ENCODE measurements at regions not wholly inside any gene's neighbourhood (a gene's known extent, or its start where the extent isn't known, plus 50 kb on each side); places are given as distances from the start of the nearest gene placed in this dataset. TPM values are rescaled to one million over a fixed set of nuclear protein-coding genes. Genes with fewer than 3 reads are reported as not detected.
A peak's percentile ranks its signal among the peaks of the same experiment; 100 is the strongest.

DNA sequence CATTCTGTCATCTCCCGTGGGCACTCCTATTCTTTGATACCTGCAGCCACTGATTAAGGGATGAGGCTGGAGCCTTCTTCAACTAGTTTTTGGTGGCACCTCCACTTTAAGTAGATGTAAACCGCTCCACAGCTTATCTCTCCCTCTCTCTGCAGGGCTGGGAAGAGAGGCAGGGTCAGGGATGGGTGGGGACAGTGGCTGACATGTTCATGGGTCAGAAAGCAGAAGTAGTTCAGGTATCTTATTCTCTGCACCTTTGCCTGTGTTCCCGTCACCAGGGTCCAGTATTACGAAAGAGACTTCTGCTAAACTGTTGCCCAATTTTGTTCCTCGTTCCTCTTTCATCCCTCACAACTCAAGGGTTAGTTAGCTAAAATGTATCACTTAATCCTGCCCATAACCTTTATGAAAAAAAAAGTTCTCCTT lies 51.7 kb upstream of the EDEM3 start:
- no peaks in the 10 kb centered on the region for H3K36me3 ChIP-seq (ENCODE audit: insufficient read depth, low read length)
- TF ChIP-seq, protein P1, sequence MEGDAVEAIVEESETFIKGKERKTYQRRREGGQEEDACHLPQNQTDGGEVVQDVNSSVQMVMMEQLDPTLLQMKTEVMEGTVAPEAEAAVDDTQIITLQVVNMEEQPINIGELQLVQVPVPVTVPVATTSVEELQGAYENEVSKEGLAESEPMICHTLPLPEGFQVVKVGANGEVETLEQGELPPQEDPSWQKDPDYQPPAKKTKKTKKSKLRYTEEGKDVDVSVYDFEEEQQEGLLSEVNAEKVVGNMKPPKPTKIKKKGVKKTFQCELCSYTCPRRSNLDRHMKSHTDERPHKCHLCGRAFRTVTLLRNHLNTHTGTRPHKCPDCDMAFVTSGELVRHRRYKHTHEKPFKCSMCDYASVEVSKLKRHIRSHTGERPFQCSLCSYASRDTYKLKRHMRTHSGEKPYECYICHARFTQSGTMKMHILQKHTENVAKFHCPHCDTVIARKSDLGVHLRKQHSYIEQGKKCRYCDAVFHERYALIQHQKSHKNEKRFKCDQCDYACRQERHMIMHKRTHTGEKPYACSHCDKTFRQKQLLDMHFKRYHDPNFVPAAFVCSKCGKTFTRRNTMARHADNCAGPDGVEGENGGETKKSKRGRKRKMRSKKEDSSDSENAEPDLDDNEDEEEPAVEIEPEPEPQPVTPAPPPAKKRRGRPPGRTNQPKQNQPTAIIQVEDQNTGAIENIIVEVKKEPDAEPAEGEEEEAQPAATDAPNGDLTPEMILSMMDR (IDR thresholded peaks at IDR 0.05; ENCODE audit: extremely low read depth, low read depth, low read length), result no peak
- no peak for DNase-seq (ENCODE audit: insufficient read length, low spot score, missing footprints)
- H3K4me2 ChIP-seq (ENCODE audit: insufficient read depth, low read length), result no peak overlapping the region
- peaks cover 2% of the 10 kb centered on the region for H3K4me1 ChIP-seq (ENCODE audit: insufficient read depth, low read length)
- no peaks in the 10 kb centered on the region for H4K20me1 ChIP-seq (ENCODE audit: insufficient read depth, low read length)
- no peak overlapping the region for H2AFZ ChIP-seq (ENCODE audit: low read length)
- no peaks in the 10 kb centered on the region for H3K79me2 ChIP-seq (ENCODE audit: insufficient read depth, low read length)
- H3K27ac ChIP-seq (ENCODE audit: low read depth, low read length), result no peak overlapping the region
- no peaks in the 10 kb centered on the region for H3K27me3 ChIP-seq (ENCODE audit: insufficient read depth, low read length)
- no peak overlapping the region for H3K4me3 ChIP-seq (ENCODE audit: insufficient read depth, low read length)
- H3K9me3 ChIP-seq (ENCODE audit: low read depth, low read length), result no peaks in the 10 kb centered on the region

DNA sequence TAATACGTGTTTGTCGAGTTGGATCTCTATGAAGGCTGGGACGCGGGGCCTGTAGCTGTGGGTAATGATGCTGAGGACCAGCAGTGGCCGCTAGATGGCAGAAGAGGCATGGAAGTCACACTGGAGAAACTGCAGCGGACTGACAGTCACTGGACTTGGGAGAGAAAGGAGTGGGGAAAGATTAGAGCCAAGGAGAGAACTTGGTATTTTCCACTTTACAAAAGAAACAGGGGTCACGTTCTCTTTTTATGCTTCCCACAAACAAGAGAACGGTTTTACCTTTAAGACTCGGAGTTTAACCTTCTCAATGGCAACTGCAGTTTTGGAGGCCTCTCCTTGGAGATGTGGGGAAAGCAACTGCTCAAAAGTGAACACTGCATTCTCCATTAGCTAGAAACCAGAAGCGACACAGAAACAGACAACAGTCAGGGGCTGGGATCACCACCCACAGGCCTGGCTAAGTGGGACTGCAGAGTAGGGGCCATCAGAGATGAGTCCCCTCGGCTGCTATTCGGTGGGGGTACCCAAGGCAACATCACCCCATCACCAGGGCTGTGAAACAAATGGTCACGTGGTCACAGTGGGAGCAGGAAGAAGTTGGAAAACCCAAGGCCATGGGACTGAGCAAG lies 51.1 kb upstream of the EDEM3 start:
- no peaks in the 10 kb centered on the region for H3K9me3 ChIP-seq (ENCODE audit: low read depth, low read length)
- peaks cover 2% of the 10 kb centered on the region for H3K4me1 ChIP-seq (ENCODE audit: insufficient read depth, low read length)
- no peak overlapping the region for H3K4me3 ChIP-seq (ENCODE audit: insufficient read depth, low read length)
- H3K36me3 ChIP-seq (ENCODE audit: insufficient read depth, low read length), result no peaks in the 10 kb centered on the region
- H2AFZ ChIP-seq (ENCODE audit: low read length), result no peak overlapping the region
- DNase-seq (ENCODE audit: insufficient read length, low spot score, missing footprints), result peak; percentile 89
- TF ChIP-seq, protein P1 (IDR thresholded peaks at IDR 0.05; ENCODE audit: extremely low read depth, low read depth, low read length), result peak; percentile 98
- H3K79me2 ChIP-seq (ENCODE audit: insufficient read depth, low read length), result no peaks in the 10 kb centered on the region
- H3K27me3 ChIP-seq (ENCODE audit: insufficient read depth, low read length), result no peaks in the 10 kb centered on the region
- H3K4me2 ChIP-seq (ENCODE audit: insufficient read depth, low read length), result no peak overlapping the region
- H4K20me1 ChIP-seq (ENCODE audit: insufficient read depth, low read length), result no peaks in the 10 kb centered on the region
- H3K27ac ChIP-seq (ENCODE audit: low read depth, low read length), result no peak overlapping the region

Small RNA genes in the stretch of these regions (small RNA-seq; reads per million reads assigned to genes)
- gene RNU7-13P, result not detected

Data from osteoblast (primary cell).